ENCODE measurements at regions not wholly inside any gene's neighbourhood (a gene's known extent, or its start where the extent isn't known, plus 50 kb on each side); places are given as distances from the start of the nearest gene placed in this dataset.

- peaks cover 24% of the 10 kb centered on the region for H3K27me3 Mint-ChIP-seq (ENCODE audit: low read depth)
- H3K4me1 Mint-ChIP-seq = no peaks in the 10 kb centered on the region
- no peak overlapping the region for H3K27ac Mint-ChIP-seq
- no peaks in the 10 kb centered on the region for H3K36me3 Mint-ChIP-seq
- no peak for DNase-seq (ENCODE audit: low spot score in 2 of 2, unreplicated experiment in 2 of 2)
- H3K9me3 Mint-ChIP-seq = peaks cover 2% of the 10 kb centered on the region
- H3K4me3 Mint-ChIP-seq = no peak overlapping the region
- no peak for TF ChIP-seq CTCF (IDR thresholded peaks at IDR 0.05; ENCODE audit: unreplicated experiment)
Observed at GRCh38 chr6:105884011-105884410, 202.1 kb upstream of the PRDM1 start.

- H3K9me3 Mint-ChIP-seq = no peaks in the 10 kb centered on the region
- no peak overlapping the region for H3K4me3 Mint-ChIP-seq
- H3K36me3 Mint-ChIP-seq = no peaks in the 10 kb centered on the region
- DNase-seq (ENCODE audit: low spot score in 2 of 2, unreplicated experiment in 2 of 2) = no peak
- H3K4me1 Mint-ChIP-seq = no peaks in the 10 kb centered on the region
- H3K27me3 Mint-ChIP-seq (ENCODE audit: low read depth) = peaks cover 30% of the 10 kb centered on the region
- H3K27ac Mint-ChIP-seq = no peak overlapping the region
- no peak for TF ChIP-seq CTCF (IDR thresholded peaks at IDR 0.05; ENCODE audit: unreplicated experiment)
Observed at GRCh38 chr6:105882828-105883227, 203.3 kb upstream of the PRDM1 start.

GRCh38 chr6:105882121-105882803 is 203.9 kb upstream of the PRDM1 start:
- H3K27ac Mint-ChIP-seq = no peak overlapping the region
- H3K36me3 Mint-ChIP-seq = no peaks in the 10 kb centered on the region
- TF ChIP-seq CTCF (IDR thresholded peaks at IDR 0.05; ENCODE audit: unreplicated experiment) = no peak
- no peak for DNase-seq (ENCODE audit: low spot score in 2 of 2, unreplicated experiment in 2 of 2)
- no peaks in the 10 kb centered on the region for H3K4me1 Mint-ChIP-seq
- H3K27me3 Mint-ChIP-seq (ENCODE audit: low read depth) = peaks cover 30% of the 10 kb centered on the region
- no peaks in the 10 kb centered on the region for H3K9me3 Mint-ChIP-seq
- H3K4me3 Mint-ChIP-seq = no peak overlapping the region

GRCh38 chr6:105881608-105882007 is 204.5 kb upstream of the PRDM1 start:
- H3K9me3 Mint-ChIP-seq = no peaks in the 10 kb centered on the region
- no peak for DNase-seq (ENCODE audit: low spot score in 2 of 2, unreplicated experiment in 2 of 2)

GRCh38 chr6:105880030-105880492 is 206.1 kb upstream of the PRDM1 start:
- TF ChIP-seq CTCF (IDR thresholded peaks at IDR 0.05; ENCODE audit: unreplicated experiment) = no peak
- Mint-ChIP-seq H3K27me3 (ENCODE audit: low read depth) (peaks cover 32% of the 10 kb centered on the region), H3K36me3 (no peaks in the 10 kb centered on the region), H3K27ac (no peak overlapping the region), H3K4me1 (no peaks in the 10 kb centered on the region), H3K9me3 (no peaks in the 10 kb centered on the region), H3K4me3 (no peak overlapping the region)
- DNase-seq (ENCODE audit: low spot score in 2 of 2, unreplicated experiment in 2 of 2) = no peak

More at GRCh38 chr6:105881608-105882007, 204.5 kb upstream of the PRDM1 start:
- Mint-ChIP-seq H3K27ac (no peak overlapping the region), H3K36me3 (no peaks in the 10 kb centered on the region), H3K4me3 (no peak overlapping the region), H3K4me1 (no peaks in the 10 kb centered on the region), H3K27me3 (ENCODE audit: low read depth) (peaks cover 32% of the 10 kb centered on the region)
- TF ChIP-seq CTCF (IDR thresholded peaks at IDR 0.05; ENCODE audit: unreplicated experiment) = no peak
